ENCODE measurements at regions not wholly inside any gene's neighbourhood (a gene's known extent, or its start where the extent isn't known, plus 50 kb on each side); places are given as distances from the start of the nearest gene placed in this dataset.

DNA sequence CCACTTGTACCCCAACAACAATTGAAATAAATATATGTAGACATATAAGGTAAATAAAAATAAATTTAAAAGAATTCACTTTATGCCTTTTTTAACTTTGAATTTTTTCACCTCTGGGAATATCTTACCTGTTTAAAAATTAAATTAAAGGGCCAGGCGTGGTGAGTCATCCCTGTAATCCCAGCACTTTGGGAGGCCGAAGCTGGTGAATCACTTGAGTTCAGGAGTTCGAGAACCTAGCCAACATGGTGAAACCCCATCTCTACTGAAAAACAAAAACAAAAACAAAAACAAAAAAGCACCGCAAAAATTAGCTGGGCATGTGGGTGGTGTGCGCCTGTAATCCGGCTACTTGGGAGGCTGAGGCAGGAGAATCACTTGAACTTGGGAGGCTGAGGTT is 164.8 kb downstream of the AASDH start:
- H3K4me2 ChIP-seq, result no peak overlapping the region

DNA sequence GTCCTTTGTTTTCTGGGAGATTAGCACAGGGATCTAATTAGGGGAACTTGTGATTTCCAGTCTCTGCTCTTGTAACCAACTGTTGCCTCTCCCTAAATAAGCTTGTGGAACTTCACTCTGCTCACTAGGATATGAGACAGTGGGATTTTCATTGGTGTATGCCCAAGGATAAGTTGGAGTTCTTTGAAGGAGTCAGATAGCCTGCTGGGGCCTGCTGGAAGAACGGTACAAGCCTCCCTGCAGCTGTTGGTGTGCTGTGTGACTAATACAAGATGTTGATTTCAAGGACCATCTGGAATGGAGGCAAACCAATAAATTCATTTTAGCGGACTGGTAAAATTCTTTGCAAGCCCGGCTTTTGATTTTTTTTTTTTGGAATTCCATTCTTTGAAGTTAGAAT is 167.0 kb downstream of the AASDH start:
- Histone ChIP-seq H3K9me2 (ENCODE audit: insufficient read depth) (no peaks in the 10 kb centered on the region), H3K4me3 (no peak overlapping the region), H2AFZ (no peak overlapping the region), H3K27ac (no peak overlapping the region), H3F3A (ENCODE audit: insufficient read depth, low read depth) (no peaks in the 10 kb centered on the region), H3K79me2 (ENCODE audit: low read depth) (no peaks in the 10 kb centered on the region), H3K4me2 (no peak overlapping the region), H3K9me3 (ENCODE audit: insufficient read depth, low read depth) (no peaks in the 10 kb centered on the region), H3K36me3 (ENCODE audit: low read depth) (no peaks in the 10 kb centered on the region), H4K20me1 (ENCODE audit: insufficient read depth) (no peaks in the 10 kb centered on the region), H3K4me1 (replicated peaks; ENCODE audit: insufficient read depth) (no peaks in the 10 kb centered on the region), H3K27me3 (ENCODE audit: insufficient read depth, low read depth) (no peaks in the 10 kb centered on the region)
- POLR2A ChIA-PET (ENCODE audit: unreplicated experiment), result no interaction called here
- TF ChIP-seq EZH2 (IDR thresholded peaks at IDR 0.05; ENCODE audit: low read depth), result no peak
- TF ChIP-seq, protein P1, sequence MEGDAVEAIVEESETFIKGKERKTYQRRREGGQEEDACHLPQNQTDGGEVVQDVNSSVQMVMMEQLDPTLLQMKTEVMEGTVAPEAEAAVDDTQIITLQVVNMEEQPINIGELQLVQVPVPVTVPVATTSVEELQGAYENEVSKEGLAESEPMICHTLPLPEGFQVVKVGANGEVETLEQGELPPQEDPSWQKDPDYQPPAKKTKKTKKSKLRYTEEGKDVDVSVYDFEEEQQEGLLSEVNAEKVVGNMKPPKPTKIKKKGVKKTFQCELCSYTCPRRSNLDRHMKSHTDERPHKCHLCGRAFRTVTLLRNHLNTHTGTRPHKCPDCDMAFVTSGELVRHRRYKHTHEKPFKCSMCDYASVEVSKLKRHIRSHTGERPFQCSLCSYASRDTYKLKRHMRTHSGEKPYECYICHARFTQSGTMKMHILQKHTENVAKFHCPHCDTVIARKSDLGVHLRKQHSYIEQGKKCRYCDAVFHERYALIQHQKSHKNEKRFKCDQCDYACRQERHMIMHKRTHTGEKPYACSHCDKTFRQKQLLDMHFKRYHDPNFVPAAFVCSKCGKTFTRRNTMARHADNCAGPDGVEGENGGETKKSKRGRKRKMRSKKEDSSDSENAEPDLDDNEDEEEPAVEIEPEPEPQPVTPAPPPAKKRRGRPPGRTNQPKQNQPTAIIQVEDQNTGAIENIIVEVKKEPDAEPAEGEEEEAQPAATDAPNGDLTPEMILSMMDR (conservative IDR thresholded peaks at IDR 0.05), result no peak
- intact Hi-C loops (cut with micrococcal nuclease; ENCODE audit: unreplicated experiment), result no loop called here
- CTCF ChIA-PET, result no interaction called here
- DNase-seq, result no peak
- BruUV-seq (replicated peaks), result no TSS peak

More for the DNA sequence above, 164.8 kb downstream of the AASDH start:
- Histone ChIP-seq H3F3A (ENCODE audit: insufficient read depth, low read depth) (no peaks in the 10 kb centered on the region), H3K27ac (no peak overlapping the region), H2AFZ (no peak overlapping the region), H3K9me2 (ENCODE audit: insufficient read depth) (no peaks in the 10 kb centered on the region), H3K4me1 (replicated peaks; ENCODE audit: insufficient read depth) (no peaks in the 10 kb centered on the region), H3K36me3 (ENCODE audit: low read depth) (no peaks in the 10 kb centered on the region), H3K4me3 (no peak overlapping the region), H3K27me3 (ENCODE audit: insufficient read depth, low read depth) (no peaks in the 10 kb centered on the region), H3K9me3 (ENCODE audit: insufficient read depth, low read depth) (no peaks in the 10 kb centered on the region), H4K20me1 (ENCODE audit: insufficient read depth) (no peaks in the 10 kb centered on the region), H3K79me2 (ENCODE audit: low read depth) (no peaks in the 10 kb centered on the region)
- no TSS peak for BruUV-seq (replicated peaks)
- ChIA-PET POLR2A (ENCODE audit: unreplicated experiment) (interaction anchor here (0.7 kb wide), 1 partner anchor 685 kb away, joined by 6 read pairs; no protein-coding TSS in a partner anchor), CTCF (no interaction called here)
- TF ChIP-seq EZH2 (IDR thresholded peaks at IDR 0.05; ENCODE audit: low read depth), result no peak
- TF ChIP-seq, protein P1 (conservative IDR thresholded peaks at IDR 0.05), result no peak
- DNase-seq, result no peak
- intact Hi-C loops (cut with micrococcal nuclease; ENCODE audit: unreplicated experiment), result no loop called here

DNA sequence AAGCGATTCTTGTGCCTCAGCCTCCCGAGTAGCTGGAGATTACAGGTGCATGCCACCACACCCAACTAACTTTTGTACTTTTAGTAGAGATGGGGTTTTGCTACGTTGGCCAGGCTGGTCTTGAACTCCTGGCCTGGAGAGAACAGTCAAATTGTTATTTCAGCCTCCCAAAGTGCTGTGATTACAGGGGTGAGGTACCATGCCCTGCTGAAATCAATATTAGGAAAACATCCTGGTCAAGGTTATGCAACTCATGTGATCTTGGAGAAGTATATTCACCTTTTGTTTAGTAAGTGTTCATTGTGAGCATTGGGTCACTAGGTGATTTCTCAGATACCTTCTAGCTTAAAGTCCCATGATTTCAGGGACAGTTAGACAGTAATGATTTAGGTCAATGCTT is 167.8 kb downstream of the AASDH start:
- Histone ChIP-seq H3K9me3 (ENCODE audit: insufficient read depth, low read depth) (no peaks in the 10 kb centered on the region), H3K4me1 (replicated peaks; ENCODE audit: insufficient read depth) (no peaks in the 10 kb centered on the region), H3K79me2 (ENCODE audit: low read depth) (no peaks in the 10 kb centered on the region), H3K4me2 (no peak overlapping the region), H4K20me1 (ENCODE audit: insufficient read depth) (no peaks in the 10 kb centered on the region), H3F3A (ENCODE audit: insufficient read depth, low read depth) (no peaks in the 10 kb centered on the region), H3K36me3 (ENCODE audit: low read depth) (no peaks in the 10 kb centered on the region), H3K4me3 (no peak overlapping the region), H3K27me3 (ENCODE audit: insufficient read depth, low read depth) (no peaks in the 10 kb centered on the region), H2AFZ (no peak overlapping the region), H3K27ac (no peak overlapping the region), H3K9me2 (ENCODE audit: insufficient read depth) (no peaks in the 10 kb centered on the region)
- no peak for DNase-seq
- ChIA-PET CTCF (no interaction called here), POLR2A (ENCODE audit: unreplicated experiment) (no interaction called here)
- no peak for TF ChIP-seq EZH2 (IDR thresholded peaks at IDR 0.05; ENCODE audit: low read depth)
- TF ChIP-seq, protein P1 (conservative IDR thresholded peaks at IDR 0.05), result no peak
- BruUV-seq (replicated peaks), result no TSS peak
- intact Hi-C loops (cut with micrococcal nuclease; ENCODE audit: unreplicated experiment), result no loop called here
